A673 (cell line): ENCODE measurements at regions not wholly inside any gene's neighbourhood (a gene's known extent, or its start where the extent isn't known, plus 50 kb on each side); places are given as distances from the start of the nearest gene placed in this dataset.

Source experiments
- BruUV-seq: library from RNA; stranded (reverse); fragments of 400-500 nt; replicated peaks from 2 replicates; lab custom pipeline; 2021; lab: Mats Ljungman, UMichigan
- CTCF ChIA-PET: fragments of 300-600 bp; sonication (Branson Sonifier 250); formaldehyde crosslinking; loops from one replicate; lab custom pipeline; 2022; ENCODE audit warnings: antibody characterized with exemption; lab: Charles Lee
- POLR2A ChIA-PET: fragments of 300-600 bp; sonication (Branson Sonifier 250); formaldehyde crosslinking; loops from one replicate; lab custom pipeline; 2022; ENCODE audit warnings: antibody characterized with exemption; ENCODE audit not compliant: low non-redundant PET; lab: Charles Lee
- DNase-seq: peaks from one replicate; pipeline ENCODE4 v3.0.0-alpha.2; 2015; ENCODE audit warnings: low spot score
- H3K27ac ChIP-seq: fragments of 200-600 bp; sonication (generic); 2 replicates; pipeline ENCODE4 v1.5.1; 2016; ENCODE audit warnings: mixed run types, low read depth, mild to moderate bottlenecking, mixed read lengths, antibody characterized with exemption, low read length; ENCODE audit not compliant: poor library complexity, severe bottlenecking
- H3K27me3 ChIP-seq: fragments of 200-600 bp; sonication (generic); replicated peaks from 2 replicates; pipeline ENCODE4 v1.6.1; 2017; ENCODE audit warnings: mixed run types, low read depth, mild to moderate bottlenecking, mixed read lengths, antibody characterized with exemption, low read length; ENCODE audit not compliant: insufficient read depth, poor library complexity
- H3K36me3 ChIP-seq: fragments of 200-600 bp; sonication (generic); 2 replicates; pipeline ENCODE4 v1.6.1; 2016; ENCODE audit warnings: mixed run types, mild to moderate bottlenecking, mixed read lengths, antibody characterized with exemption, low read length; ENCODE audit not compliant: insufficient read depth, poor library complexity, severe bottlenecking
- H3K4me1 ChIP-seq: fragments of 200-600 bp; sonication (generic); 2 replicates; pipeline ENCODE4 v1.6.1; 2017; ENCODE audit warnings: mixed run types, mild to moderate bottlenecking, mixed read lengths, antibody characterized with exemption, low read length; ENCODE audit not compliant: insufficient read depth, poor library complexity, severe bottlenecking
- H3K4me3 ChIP-seq: fragments of 200-600 bp; sonication (generic); 2 replicates; pipeline ENCODE4 v1.5.1; 2016; ENCODE audit warnings: low read depth, mixed run types, mild to moderate bottlenecking, mixed read lengths, low read length; ENCODE audit not compliant: poor library complexity, severe bottlenecking
- H3K9me3 ChIP-seq: fragments of 200-600 bp; sonication (generic); 2 replicates; pipeline ENCODE4 v1.6.1; 2016; ENCODE audit warnings: mixed run types, low read depth, mild to moderate bottlenecking, mixed read lengths, antibody characterized with exemption, low read length; ENCODE audit not compliant: poor library complexity, severe bottlenecking
- CTCF ChIP-seq: fragments of 300-800, 200-600 bp; sonication (generic); conservative IDR thresholded peaks from 2 replicates; pipeline ENCODE4 v1.5.1; 2017; ENCODE audit warnings: low read depth, mild to moderate bottlenecking, antibody characterized with exemption, low read length, moderate library complexity, mixed read lengths
- EZH2 ChIP-seq: fragments of 200-600 bp; sonication (generic); IDR thresholded peaks from 2 replicates; pipeline ENCODE4 v1.6.1; 2017; ENCODE audit warnings: borderline replicate concordance, low read depth, mild to moderate bottlenecking, mixed read lengths, antibody characterized with exemption, low read length; ENCODE audit not compliant: poor library complexity, severe bottlenecking
- intact Hi-C: fragments of 100-400 bp; cut with micrococcal nuclease; formaldehyde crosslinking; loops from one replicate; pipeline ENCODE4 v1.10.0; 2022; ENCODE audit not compliant: unreplicated experiment

DNA sequence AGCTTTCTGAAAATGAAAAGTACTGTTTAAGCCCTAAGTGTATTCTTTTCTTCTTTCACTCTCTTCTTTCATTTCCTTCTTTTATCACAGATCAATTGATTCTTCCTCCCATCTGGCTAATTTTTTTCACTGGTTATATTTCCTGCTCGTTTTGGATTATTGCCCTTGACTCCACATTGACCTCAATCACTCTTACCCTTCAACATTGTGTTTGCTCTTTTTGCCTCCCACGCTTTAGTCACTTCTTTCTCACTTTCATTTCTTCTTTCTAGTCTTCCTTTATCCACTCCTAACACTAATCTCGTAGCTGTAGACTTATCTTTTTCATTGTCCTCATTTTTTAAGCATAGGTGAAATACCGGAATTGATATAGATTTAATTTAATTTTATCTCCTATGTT, 320.3 kb upstream of the VRK2 start:
- Histone ChIP-seq H3K9me3 (no peaks in the 10 kb centered on the region), H3K4me1 (no peaks in the 10 kb centered on the region), H3K36me3 (no peaks in the 10 kb centered on the region), H3K4me3 (no peak overlapping the region), H3K27ac (no peak overlapping the region), H3K27me3 (no peaks in the 10 kb centered on the region)
- TF ChIP-seq CTCF: no peak
- no peak for TF ChIP-seq EZH2
- no TSS peak for BruUV-seq
- CTCF ChIA-PET: no interaction called here
- intact Hi-C loops: no loop called here
- no peak for DNase-seq
- POLR2A ChIA-PET: no interaction called here

DNA sequence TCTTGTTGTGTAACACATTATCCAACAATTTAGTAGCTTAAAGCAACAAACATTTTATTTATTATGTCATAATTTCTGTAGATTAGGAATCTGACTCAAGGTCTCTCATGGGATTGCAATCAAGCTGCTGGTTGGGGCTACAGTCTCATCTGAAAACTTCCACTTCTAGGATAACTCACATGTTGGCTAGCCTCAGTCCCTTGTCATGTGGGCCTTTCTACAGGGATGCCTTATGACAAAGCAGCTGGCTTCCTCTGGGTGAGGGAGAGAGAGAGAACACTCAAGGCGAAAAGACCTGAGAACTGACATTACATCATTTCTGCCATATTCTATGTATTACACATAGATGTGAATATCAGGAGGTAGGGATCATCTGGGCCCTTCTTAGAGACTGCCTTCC, 317.9 kb upstream of the VRK2 start:
- intact Hi-C loops: no loop called here
- Histone ChIP-seq H3K4me3 (no peak overlapping the region), H3K4me1 (no peaks in the 10 kb centered on the region), H3K9me3 (no peaks in the 10 kb centered on the region), H3K27me3 (no peaks in the 10 kb centered on the region), H3K27ac (no peak overlapping the region), H3K36me3 (no peaks in the 10 kb centered on the region)
- no peak for TF ChIP-seq EZH2
- no peak for TF ChIP-seq CTCF
- no TSS peak for BruUV-seq
- POLR2A ChIA-PET: no interaction called here
- no peak for DNase-seq
- CTCF ChIA-PET: no interaction called here

GRCh38 chr2:57733956-57734355, 312.6 kb upstream of the VRK2 start:
- no peaks in the 10 kb centered on the region for H3K9me3 ChIP-seq
- TF ChIP-seq CTCF: no peak
- no peak for TF ChIP-seq EZH2
- no TSS peak for BruUV-seq
- H3K4me3 ChIP-seq: no peak overlapping the region
- no peak overlapping the region for H3K27ac ChIP-seq
- no peaks in the 10 kb centered on the region for H3K4me1 ChIP-seq
- intact Hi-C loops: no loop called here
- CTCF ChIA-PET: no interaction called here
- DNase-seq: no peak
- H3K27me3 ChIP-seq: no peaks in the 10 kb centered on the region
- no peaks in the 10 kb centered on the region for H3K36me3 ChIP-seq
- POLR2A ChIA-PET: no interaction called here

GRCh38 chr2:57740891-57741290, 305.7 kb upstream of the VRK2 start:
- CTCF ChIA-PET: no interaction called here

More at GRCh38 chr2:57740891-57741290, 305.7 kb upstream of the VRK2 start:
- Histone ChIP-seq H3K27me3 (peaks cover 30% of the 10 kb centered on the region), H3K9me3 (no peaks in the 10 kb centered on the region), H3K4me1 (no peaks in the 10 kb centered on the region), H3K36me3 (no peaks in the 10 kb centered on the region), H3K4me3 (no peak overlapping the region), H3K27ac (no peak overlapping the region)
- no peak for DNase-seq
- BruUV-seq: no TSS peak
- POLR2A ChIA-PET: no interaction called here
- TF ChIP-seq CTCF: no peak
- no peak for TF ChIP-seq EZH2
- intact Hi-C loops: no loop called here
